ENCODE measurements at regions not wholly inside any gene's neighbourhood (a gene's known extent, or its start where the extent isn't known, plus 50 kb on each side); places are given as distances from the start of the nearest gene placed in this dataset.

GRCh38 chr6:147826698-147827097 is 318.2 kb downstream of the SAMD5 start:
- CTCF ChIA-PET = no interaction called here
- POLR2A ChIA-PET = no interaction called here
- no peaks in the 10 kb centered on the region for H3K36me3 ChIP-seq (ENCODE audit: insufficient read depth, low read length)
- no peaks in the 10 kb centered on the region for H3K27me3 Mint-ChIP-seq
- no peaks in the 10 kb centered on the region for H3K27me3 ChIP-seq (ENCODE audit: control insufficient read depth in 1 of 2, insufficient read depth in 2 of 2, low read length in 2 of 2)
- H3K36me3 Mint-ChIP-seq (ENCODE audit: low read depth) = no peaks in the 10 kb centered on the region
- DNase-seq = no peak
- no peak overlapping the region for H3K27ac ChIP-seq (ENCODE audit: low read depth in 1 of 2, low read length in 2 of 2)
- no peaks in the 10 kb centered on the region for H3K4me1 ChIP-seq (ENCODE audit: insufficient read depth, low read length)
- no peak for ATAC-seq (ENCODE audit: poor library complexity)
- H3K4me1 Mint-ChIP-seq (ENCODE audit: low read depth) = no peaks in the 10 kb centered on the region
- H3K9me3 ChIP-seq (ENCODE audit: control insufficient read depth in 1 of 2, insufficient read depth in 1 of 2, low read length in 2 of 2) = no peaks in the 10 kb centered on the region
- TF ChIP-seq, protein P1, sequence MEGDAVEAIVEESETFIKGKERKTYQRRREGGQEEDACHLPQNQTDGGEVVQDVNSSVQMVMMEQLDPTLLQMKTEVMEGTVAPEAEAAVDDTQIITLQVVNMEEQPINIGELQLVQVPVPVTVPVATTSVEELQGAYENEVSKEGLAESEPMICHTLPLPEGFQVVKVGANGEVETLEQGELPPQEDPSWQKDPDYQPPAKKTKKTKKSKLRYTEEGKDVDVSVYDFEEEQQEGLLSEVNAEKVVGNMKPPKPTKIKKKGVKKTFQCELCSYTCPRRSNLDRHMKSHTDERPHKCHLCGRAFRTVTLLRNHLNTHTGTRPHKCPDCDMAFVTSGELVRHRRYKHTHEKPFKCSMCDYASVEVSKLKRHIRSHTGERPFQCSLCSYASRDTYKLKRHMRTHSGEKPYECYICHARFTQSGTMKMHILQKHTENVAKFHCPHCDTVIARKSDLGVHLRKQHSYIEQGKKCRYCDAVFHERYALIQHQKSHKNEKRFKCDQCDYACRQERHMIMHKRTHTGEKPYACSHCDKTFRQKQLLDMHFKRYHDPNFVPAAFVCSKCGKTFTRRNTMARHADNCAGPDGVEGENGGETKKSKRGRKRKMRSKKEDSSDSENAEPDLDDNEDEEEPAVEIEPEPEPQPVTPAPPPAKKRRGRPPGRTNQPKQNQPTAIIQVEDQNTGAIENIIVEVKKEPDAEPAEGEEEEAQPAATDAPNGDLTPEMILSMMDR (IDR thresholded peaks at IDR 0.05) = no peak
- H3K4me3 ChIP-seq (ENCODE audit: low read length) = no peak overlapping the region
- intact Hi-C loops (cut with DNase I, micrococcal nuclease) = no loop called here
- no peak overlapping the region for H3K27ac Mint-ChIP-seq
- H3K9me3 Mint-ChIP-seq = no peaks in the 10 kb centered on the region
- no peak overlapping the region for H3K4me3 Mint-ChIP-seq

GRCh38 chr6:147829418-147829817 is 320.9 kb downstream of the SAMD5 start:
- Mint-ChIP-seq H3K9me3 (no peaks in the 10 kb centered on the region), H3K36me3 (ENCODE audit: low read depth) (no peaks in the 10 kb centered on the region), H3K27ac (no peak overlapping the region), H3K4me3 (no peak overlapping the region), H3K27me3 (no peaks in the 10 kb centered on the region), H3K4me1 (ENCODE audit: low read depth) (no peaks in the 10 kb centered on the region)
- Histone ChIP-seq H3K4me1 (ENCODE audit: insufficient read depth, low read length) (no peaks in the 10 kb centered on the region), H3K27me3 (ENCODE audit: control insufficient read depth in 1 of 2, insufficient read depth in 2 of 2, low read length in 2 of 2) (no peaks in the 10 kb centered on the region), H3K4me3 (ENCODE audit: low read length) (no peak overlapping the region), H3K27ac (ENCODE audit: low read depth in 1 of 2, low read length in 2 of 2) (no peak overlapping the region), H3K36me3 (ENCODE audit: insufficient read depth, low read length) (no peaks in the 10 kb centered on the region), H3K9me3 (ENCODE audit: control insufficient read depth in 1 of 2, insufficient read depth in 1 of 2, low read length in 2 of 2) (no peaks in the 10 kb centered on the region)
- ChIA-PET CTCF (no interaction called here), POLR2A (no interaction called here)
- no peak for ATAC-seq (ENCODE audit: poor library complexity)
- intact Hi-C loops (cut with DNase I, micrococcal nuclease) = no loop called here
- no peak for DNase-seq
- TF ChIP-seq, protein P1 (IDR thresholded peaks at IDR 0.05) = no peak

- H3K36me3 Mint-ChIP-seq (ENCODE audit: low read depth) = no peaks in the 10 kb centered on the region
- no peaks in the 10 kb centered on the region for H3K9me3 Mint-ChIP-seq
- no peak for ATAC-seq (ENCODE audit: poor library complexity)
- Histone ChIP-seq H3K27ac (ENCODE audit: low read depth in 1 of 2, low read length in 2 of 2) (no peak overlapping the region), H3K4me1 (ENCODE audit: insufficient read depth, low read length) (no peaks in the 10 kb centered on the region), H3K9me3 (ENCODE audit: control insufficient read depth in 1 of 2, insufficient read depth in 1 of 2, low read length in 2 of 2) (no peaks in the 10 kb centered on the region), H3K27me3 (ENCODE audit: control insufficient read depth in 1 of 2, insufficient read depth in 2 of 2, low read length in 2 of 2) (no peaks in the 10 kb centered on the region), H3K36me3 (ENCODE audit: insufficient read depth, low read length) (no peaks in the 10 kb centered on the region), H3K4me3 (ENCODE audit: low read length) (no peak overlapping the region)
- intact Hi-C loops (cut with DNase I, micrococcal nuclease) = no loop called here
- H3K27ac Mint-ChIP-seq = no peak overlapping the region
- no peaks in the 10 kb centered on the region for H3K27me3 Mint-ChIP-seq
- H3K4me1 Mint-ChIP-seq (ENCODE audit: low read depth) = no peaks in the 10 kb centered on the region
- CTCF ChIA-PET = no interaction called here
- POLR2A ChIA-PET = no interaction called here
- H3K4me3 Mint-ChIP-seq = no peak overlapping the region
- no peak for DNase-seq
- TF ChIP-seq, protein P1 (IDR thresholded peaks at IDR 0.05) = no peak
Measured at GRCh38 chr6:147829835-147830234, 321.3 kb downstream of the SAMD5 start.

All from CD4-positive, alpha-beta T cell (primary cell).